OCI-LY7 (cell line): ENCODE measurements at regions not wholly inside any gene's neighbourhood (a gene's known extent, or its start where the extent isn't known, plus 50 kb on each side); places are given as distances from the start of the nearest gene placed in this dataset.

Experiments
- CTCF ChIP-seq: fragments of 200-600 bp; sonication (generic); conservative IDR thresholded peaks from 2 replicates; pipeline ENCODE4 v1.5.1; 2014; ENCODE audit warnings: mild to moderate bottlenecking, antibody characterized with exemption, low read length, moderate library complexity, mixed read lengths
- EZH2phosphoT487 ChIP-seq: fragments of 200-600 bp; sonication (generic); IDR thresholded peaks from 2 replicates; pipeline ENCODE4 v1.6.1; 2018; ENCODE audit warnings: low read depth, borderline replicate concordance, mild to moderate bottlenecking, mixed run types, antibody characterized with exemption, low read length, moderate library complexity, mixed read lengths

GRCh38 chr2:198815626-198816025 is 642.1 kb downstream of the SATB2 start:
- no peak for TF ChIP-seq CTCF
- TF ChIP-seq EZH2phosphoT487 = no peak
